Astrocyte (in vitro differentiated cells and primary cell): ENCODE measurements at regions not wholly inside any gene's neighbourhood (a gene's known extent, or its start where the extent isn't known, plus 50 kb on each side); places are given as distances from the start of the nearest gene placed in this dataset.

Experiments used
- CTCF ChIP-seq: IDR thresholded peaks from 2 replicates; pipeline ENCODE4 v1.5.1; 2011; ENCODE audit warnings: low read depth, mild to moderate bottlenecking, inconsistent platforms, low read length, moderate library complexity; ENCODE audit not compliant: insufficient read depth
- EZH2 ChIP-seq: IDR thresholded peaks from 2 replicates; pipeline ENCODE4 v1.6.1; 2012; ENCODE audit warnings: mild to moderate bottlenecking, low read length, inconsistent platforms; ENCODE audit not compliant: insufficient read depth

GRCh38 chr12:59193476-59194050 is 273.3 kb upstream of the LRIG3 start:
- TF ChIP-seq CTCF, result no peak
- no peak for TF ChIP-seq EZH2
